ENCODE measurements at regions not wholly inside any gene's neighbourhood (a gene's known extent, or its start where the extent isn't known, plus 50 kb on each side); places are given as distances from the start of the nearest gene placed in this dataset.

DNA sequence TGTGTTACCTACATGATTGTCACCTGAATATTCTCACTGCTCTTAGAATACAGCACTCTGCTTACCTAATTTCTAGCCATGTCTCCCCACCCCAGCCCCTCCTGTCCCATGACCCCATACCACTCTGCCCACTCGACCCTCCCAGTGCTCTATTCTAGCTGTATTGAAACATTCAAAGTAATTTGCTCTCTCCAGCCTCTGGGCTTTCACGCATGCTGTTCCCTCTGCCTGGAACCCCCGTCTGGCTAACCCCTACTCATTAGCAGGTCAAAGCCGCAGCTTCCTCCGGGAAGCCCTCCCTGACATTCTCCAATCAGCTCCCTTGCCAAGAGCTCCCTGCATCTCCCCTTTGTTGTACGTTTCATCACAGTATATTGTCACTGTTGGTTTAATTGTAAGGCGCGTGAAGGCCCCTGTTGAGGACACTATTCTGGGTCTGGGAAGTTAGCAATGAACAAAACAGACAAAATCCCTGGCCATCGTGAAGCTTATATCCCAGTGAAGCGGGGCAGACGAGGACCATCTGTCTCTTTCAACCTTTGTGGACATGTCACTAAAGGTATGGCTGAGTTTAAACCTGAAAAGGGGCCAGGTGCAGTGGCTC lies 72.3 kb upstream of the LHX1 start:
- no peak for DNase-seq (ENCODE audit: low read depth)

- DNase-seq (ENCODE audit: low read depth) = no peak
These were observed 69.4 kb upstream of the LHX1 start for GRCh38 chr17:36867716-36868341.

DNA sequence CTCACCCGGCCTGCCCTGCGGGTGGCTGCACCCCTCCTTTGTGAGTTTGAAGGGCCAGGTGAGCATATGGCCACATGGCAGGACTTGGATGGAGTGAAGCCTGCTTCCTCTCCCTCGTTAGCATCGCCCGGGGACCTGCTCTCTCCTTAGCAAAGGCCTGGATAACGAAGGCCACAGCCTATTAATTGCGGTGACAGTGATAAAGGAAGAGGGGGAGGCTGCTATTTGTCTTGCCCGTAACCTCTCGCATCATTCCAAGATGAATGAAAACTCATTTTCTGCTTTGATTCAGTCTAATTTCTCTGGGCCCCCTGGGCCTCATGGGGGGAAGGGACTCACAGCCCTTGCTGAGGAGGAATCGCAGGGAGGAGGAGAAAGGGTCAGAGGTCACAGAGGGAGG lies 68.5 kb upstream of the LHX1 start:
- DNase-seq (ENCODE audit: low read depth) = no peak

GRCh38 chr17:36869441-36869840 lies 67.8 kb upstream of the LHX1 start:
- no peak for DNase-seq (ENCODE audit: low read depth)

DNA sequence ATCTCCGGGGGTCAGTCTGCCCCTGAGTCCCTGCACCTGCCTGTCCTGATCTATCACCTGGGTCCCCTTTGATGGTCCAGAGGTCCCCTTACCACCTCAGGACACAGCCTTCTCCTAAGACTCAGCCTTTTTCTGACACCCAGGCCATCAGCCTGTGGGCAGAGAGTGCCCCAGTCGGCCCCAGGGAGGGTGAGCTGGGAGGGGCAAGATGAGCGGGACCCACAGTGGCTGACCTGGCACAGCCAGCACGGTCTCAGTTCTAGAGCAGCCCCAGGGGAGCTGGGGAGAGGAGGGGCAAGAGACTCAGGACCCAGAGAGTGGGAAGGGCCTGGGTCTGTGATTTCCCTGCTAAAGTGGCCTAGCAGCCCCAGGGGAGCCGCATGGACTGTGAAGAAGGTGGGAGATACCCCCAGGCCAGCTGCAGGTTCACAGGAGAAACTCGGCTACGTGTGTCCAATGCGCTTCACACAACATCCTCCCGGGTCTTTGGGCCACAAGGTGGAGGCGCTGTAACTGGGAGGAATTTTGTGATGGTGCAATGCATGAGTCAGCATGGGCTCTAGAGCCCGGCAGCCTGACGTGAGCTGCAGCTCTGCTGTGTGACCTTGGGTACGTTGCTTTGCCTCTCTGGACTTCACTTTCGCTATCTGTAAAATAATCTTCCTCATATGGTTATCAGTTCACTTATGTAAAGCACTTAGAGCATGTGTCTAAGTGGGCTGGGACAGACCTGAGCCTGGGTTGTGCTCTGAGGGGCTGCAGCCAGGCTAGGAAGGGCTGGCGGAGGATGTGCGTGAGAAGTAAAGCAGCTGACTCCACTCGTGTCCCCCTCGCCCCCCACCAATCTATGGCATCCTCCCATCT lies 67.2 kb upstream of the LHX1 start:
- no peak for DNase-seq (ENCODE audit: low read depth)

GRCh38 chr17:36870720-36870999 lies 66.6 kb upstream of the LHX1 start:
- DNase-seq (ENCODE audit: low read depth) = no peak

DNA sequence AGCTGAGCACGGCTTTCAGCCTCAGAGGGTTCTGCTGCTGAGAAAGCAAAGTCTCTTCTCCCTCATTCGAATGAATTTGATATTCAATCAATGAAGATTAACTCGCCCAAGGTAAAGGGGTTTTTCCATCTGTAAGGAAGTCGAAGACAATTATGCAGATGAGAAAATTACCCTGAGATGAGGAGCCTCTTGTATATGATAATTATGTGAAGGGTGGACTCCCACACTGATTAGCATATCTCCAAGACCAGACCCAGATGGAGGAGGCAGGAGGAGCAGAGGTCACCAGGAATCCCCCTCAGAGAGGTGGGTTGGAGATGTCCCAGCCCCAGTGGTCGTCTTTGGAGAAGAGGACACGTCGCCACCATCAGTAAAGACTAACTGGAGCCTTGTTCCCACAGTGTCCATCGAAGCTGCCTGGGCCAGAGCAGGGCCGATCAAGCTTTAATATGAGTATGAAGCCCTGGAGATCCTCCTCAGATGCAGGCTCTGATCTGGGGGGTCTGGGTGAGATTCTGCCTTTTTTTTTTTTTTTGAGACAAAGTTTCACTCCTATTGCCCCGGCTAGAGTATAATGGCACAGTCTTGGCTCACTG lies 61.5 kb upstream of the LHX1 start:
- DNase-seq (ENCODE audit: low read depth) = no peak

- DNase-seq (ENCODE audit: low read depth) = no peak
These were observed 60.3 kb upstream of the LHX1 start for GRCh38 chr17:36876966-36877365.

DNA sequence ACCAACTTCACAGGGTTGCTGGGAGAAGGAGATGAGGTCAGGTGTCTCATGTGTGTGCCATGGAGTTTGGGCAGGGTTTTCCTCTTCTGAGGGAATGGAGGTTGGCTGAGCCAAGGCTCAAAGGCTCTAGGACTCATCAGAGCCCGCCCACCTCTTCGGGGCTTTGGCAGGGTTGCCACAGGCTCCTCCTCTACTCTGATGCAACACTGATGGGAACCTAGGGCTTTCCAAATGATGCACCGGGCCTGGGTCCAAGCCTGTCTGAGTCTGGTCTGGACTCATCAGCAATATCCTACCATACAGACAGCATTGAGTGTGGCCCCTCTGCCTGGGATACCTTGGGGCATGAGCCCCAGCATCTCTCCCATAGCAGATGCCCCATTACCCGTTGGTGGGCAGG lies 59.5 kb upstream of the LHX1 start:
- no peak for DNase-seq (ENCODE audit: low read depth)

DNA sequence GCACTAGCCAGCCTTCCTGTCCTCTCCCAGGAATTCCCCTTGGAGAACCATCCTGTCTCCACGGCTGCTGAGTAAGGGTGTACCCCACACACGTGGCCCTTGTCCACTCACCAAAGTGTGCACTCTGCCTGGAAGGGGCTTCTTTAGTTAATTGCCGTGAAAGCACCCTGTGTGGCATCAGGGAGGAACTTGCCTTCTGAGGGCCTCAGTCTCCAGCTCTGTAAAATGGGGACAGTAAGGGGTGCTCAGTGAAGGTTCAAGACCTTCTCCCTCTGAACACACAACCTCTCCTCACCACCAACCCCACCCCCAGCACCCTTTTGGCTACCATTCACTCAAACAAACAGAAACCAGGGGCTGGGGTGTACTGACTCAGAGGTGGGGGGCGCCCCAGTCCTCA lies 59.1 kb upstream of the LHX1 start:
- DNase-seq (ENCODE audit: low read depth) = no peak

- no peak for DNase-seq (ENCODE audit: low read depth)
These were observed 58.2 kb upstream of the LHX1 start for GRCh38 chr17:36879027-36879426.

DNA sequence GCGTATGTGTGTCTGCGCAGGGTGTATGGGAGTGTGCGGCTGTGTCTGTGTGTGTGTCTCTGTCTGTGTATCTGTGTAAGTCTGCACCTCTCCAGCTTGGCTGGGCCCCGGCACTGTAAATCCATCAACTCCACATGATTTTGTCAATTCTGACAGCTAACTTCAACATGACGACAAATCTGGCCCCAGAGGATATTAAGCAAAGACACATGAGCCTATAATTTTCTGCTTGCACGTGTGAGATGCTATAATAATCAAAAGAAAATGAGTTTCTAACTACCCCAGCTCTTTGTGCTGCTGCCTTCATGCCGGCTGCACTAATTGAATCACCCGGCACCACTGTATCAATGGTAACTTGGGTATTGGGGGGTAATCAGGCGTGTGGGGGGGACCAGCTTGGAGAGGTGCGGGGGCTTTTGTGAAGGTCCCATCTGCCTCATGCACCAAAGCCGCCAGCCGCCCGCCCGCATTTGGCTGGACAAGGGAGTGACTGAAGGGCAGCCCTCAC lies 57.6 kb upstream of the LHX1 start:
- DNase-seq (ENCODE audit: low read depth) = no peak

DNA sequence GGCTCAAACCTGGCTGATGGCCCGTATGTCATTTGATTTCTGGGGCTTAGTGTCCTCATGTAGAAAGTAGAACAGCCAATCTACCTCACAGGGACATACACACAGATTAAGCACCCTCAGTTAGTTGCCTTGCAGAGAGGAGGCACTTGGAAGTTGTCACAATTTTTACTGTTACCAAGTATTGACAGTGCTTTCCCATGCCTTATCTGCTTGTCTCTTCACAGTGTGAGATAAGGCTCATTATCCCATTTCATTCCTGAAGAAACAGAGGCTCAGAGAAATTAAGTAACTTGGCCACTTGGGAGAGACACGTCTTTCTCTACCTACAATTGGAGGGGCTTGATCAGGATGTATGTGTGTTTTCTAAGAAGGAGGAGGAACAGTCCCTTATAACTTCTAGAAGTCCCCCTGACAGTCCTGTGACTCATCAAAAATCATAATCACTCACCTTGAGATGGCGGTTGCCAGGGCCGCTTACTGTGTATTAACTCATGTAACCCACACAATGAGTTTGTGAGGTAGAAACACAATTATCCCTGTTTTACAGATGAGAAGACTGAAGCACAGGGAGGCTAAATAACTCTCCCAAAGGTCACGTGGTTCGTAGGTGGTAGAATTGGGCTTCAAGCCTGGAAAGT lies 56.9 kb upstream of the LHX1 start:
- no peak for DNase-seq (ENCODE audit: low read depth)

DNA sequence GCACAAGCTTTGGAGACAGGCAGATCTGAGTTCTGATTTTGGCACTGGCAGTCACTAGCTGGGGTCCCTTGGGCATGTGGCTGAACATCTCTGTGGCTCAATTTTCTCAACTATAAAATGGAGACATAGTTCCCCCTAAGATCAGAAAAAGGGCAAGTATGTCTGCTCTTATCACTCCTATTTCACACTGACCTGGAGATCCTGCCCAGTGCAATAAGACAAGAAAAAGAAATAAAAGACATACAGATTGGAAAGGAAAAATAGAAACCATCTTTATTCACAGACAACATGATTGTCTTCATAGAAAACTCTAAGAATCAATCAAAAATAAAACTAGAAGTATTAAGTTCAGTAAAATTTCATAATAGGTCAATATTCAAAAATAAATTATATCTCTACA lies 56.0 kb upstream of the LHX1 start:
- no peak for DNase-seq (ENCODE audit: low read depth)

DNA sequence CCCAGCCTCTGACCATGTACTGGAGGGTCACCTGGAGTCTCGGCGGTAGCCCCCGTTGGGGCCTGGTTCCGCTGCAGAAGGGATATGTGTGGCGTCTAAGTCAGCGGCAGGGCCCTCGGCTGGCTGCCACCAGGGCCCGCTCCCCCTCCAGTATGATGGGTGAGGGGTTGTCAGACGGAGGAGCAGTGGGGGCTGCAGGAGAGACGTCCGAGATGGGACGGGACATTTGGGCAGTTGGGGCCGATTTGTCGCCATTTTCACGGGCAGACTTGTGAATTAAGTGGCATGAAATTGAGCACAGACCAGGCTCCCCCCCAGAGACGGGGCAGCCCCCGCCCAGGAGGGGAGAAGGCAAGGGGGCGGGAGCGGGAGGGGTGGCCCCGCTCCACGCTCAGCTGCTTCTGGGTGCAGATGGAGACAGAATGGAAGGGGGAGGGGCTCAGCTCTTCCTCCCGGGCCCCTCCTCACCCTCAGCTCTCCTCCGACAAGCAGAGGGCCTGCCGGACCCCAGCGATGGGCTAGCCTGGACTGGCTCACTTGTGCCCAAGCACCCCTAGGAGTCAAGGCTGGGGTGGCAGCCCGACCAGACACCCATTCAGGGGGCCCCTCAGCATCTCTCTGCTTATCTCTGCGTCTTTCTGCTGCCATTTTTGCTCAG lies 52.7 kb upstream of the LHX1 start:
- no peak for DNase-seq (ENCODE audit: low read depth)

GRCh38 chr17:36885153-36885735 lies 52.0 kb upstream of the LHX1 start:
- DNase-seq (ENCODE audit: low read depth) = no peak

DNA sequence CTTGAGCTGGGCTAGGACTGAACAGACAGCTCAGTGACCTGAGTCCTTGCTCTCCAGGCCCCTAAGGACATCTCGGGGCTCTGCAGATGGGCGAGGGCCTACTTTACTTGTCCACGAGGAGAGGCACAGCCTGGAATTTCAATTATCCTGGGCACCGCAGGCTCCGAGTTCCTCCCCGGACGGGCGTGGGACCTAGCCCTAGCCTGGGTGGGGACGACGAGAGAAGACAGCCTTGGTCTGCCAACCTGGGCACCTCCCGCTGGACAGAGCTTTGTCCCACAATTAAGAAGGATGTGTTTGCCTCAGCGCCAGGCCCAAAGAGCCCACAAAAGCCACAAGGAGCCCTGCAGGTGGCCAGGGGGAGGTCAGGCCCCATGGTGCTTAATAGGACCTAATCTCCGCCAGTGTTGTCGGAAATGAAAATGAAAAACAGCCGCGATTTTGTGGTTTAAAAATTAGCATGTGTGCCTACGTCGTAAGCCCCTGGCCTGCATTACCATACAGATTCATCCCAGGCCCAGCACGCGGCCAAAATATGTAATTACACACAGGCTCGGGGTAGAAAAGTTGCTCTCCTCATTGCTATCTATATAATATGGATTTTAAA lies 51.4 kb upstream of the LHX1 start:
- no peak for DNase-seq (ENCODE audit: low read depth)

Measured in activated T-cell treated with anti-CD3 and anti-CD28 coated beads for 48 hours (primary cell).